HG02943 (cell line): ENCODE measurements at regions not wholly inside any gene's neighbourhood (a gene's known extent, or its start where the extent isn't known, plus 50 kb on each side); places are given as distances from the start of the nearest gene placed in this dataset.

Experiments
- ATAC-seq: cut with Tn5 transposase; IDR thresholded peaks from one replicate; pipeline ENCODE4 v1.9.1; 2021; ENCODE audit warnings: mild to moderate bottlenecking, low read depth, moderate library complexity; ENCODE audit not compliant: unreplicated experiment

- no peak for ATAC-seq
Measured at GRCh38 chr6:90993770-90994169, 406.9 kb upstream of the MAP3K7 start.

- no peak for ATAC-seq
Measured at GRCh38 chr6:90989763-90990162, 402.9 kb upstream of the MAP3K7 start.

- ATAC-seq = no peak
Measured at GRCh38 chr6:90984066-90984465, 397.2 kb upstream of the MAP3K7 start.

- no peak for ATAC-seq
Measured at GRCh38 chr6:90983462-90983861, 396.6 kb upstream of the MAP3K7 start.

GRCh38 chr6:90982581-90982980 is 395.7 kb upstream of the MAP3K7 start:
- no peak for ATAC-seq

- no peak for ATAC-seq
Measured at GRCh38 chr6:90982051-90982450, 395.2 kb upstream of the MAP3K7 start.

- no peak for ATAC-seq
Measured at GRCh38 chr6:90978046-90978445, 391.2 kb upstream of the MAP3K7 start.

GRCh38 chr6:90977513-90977912 is 390.6 kb upstream of the MAP3K7 start:
- ATAC-seq = no peak

GRCh38 chr6:90976341-90976740 is 389.5 kb upstream of the MAP3K7 start:
- ATAC-seq = no peak

GRCh38 chr6:90975741-90976140 is 388.9 kb upstream of the MAP3K7 start:
- ATAC-seq = no peak

GRCh38 chr6:90973188-90973587 is 386.3 kb upstream of the MAP3K7 start:
- ATAC-seq = no peak

GRCh38 chr6:90970672-90971071 is 383.8 kb upstream of the MAP3K7 start:
- no peak for ATAC-seq

GRCh38 chr6:90967471-90967870 is 380.6 kb upstream of the MAP3K7 start:
- no peak for ATAC-seq

- ATAC-seq = no peak
Measured at GRCh38 chr6:90960324-90960723, 373.5 kb upstream of the MAP3K7 start.

- no peak for ATAC-seq
Measured at GRCh38 chr6:90955246-90955645, 368.4 kb upstream of the MAP3K7 start.

GRCh38 chr6:90953405-90954161 is 366.7 kb upstream of the MAP3K7 start:
- ATAC-seq = no peak

GRCh38 chr6:90952176-90952575 is 365.3 kb upstream of the MAP3K7 start:
- no peak for ATAC-seq

- ATAC-seq = no peak
Measured at GRCh38 chr6:90948540-90948939, 361.7 kb upstream of the MAP3K7 start.

- no peak for ATAC-seq
Measured at GRCh38 chr6:90947184-90948064, 360.6 kb upstream of the MAP3K7 start.

GRCh38 chr6:90941885-90942284 is 355.0 kb upstream of the MAP3K7 start:
- no peak for ATAC-seq

GRCh38 chr6:90940812-90941481 is 354.1 kb upstream of the MAP3K7 start:
- ATAC-seq = peak; percentile 98
